Putamen (tissue), 1 donor: ENCODE measurements at regions not wholly inside any gene's neighbourhood (a gene's known extent, or its start where the extent isn't known, plus 50 kb on each side); places are given as distances from the start of the nearest gene placed in this dataset.

ENCODE experiments used
- DNase-seq: peaks from one replicate; pipeline ENCODE4 v3.0.0-alpha.2; 2016; ENCODE audit warnings: low spot score

DNA sequence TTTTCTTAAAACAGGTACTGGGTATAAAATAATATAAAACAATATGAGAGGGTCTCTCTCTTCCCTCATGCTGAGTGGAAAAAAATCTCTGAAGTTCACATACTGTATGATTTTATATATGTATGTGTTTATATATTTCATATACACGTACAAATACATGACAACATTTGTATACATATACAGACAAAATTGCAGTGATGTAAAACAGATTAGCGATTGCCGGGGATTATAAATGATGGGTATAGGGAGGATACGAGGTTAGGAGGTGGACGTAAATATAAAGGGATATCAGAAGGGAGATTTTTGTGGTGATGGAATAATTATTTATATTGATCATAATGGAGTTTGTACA, 194.8 kb upstream of the PRSS16 start:
- DNase-seq = no peak

DNA sequence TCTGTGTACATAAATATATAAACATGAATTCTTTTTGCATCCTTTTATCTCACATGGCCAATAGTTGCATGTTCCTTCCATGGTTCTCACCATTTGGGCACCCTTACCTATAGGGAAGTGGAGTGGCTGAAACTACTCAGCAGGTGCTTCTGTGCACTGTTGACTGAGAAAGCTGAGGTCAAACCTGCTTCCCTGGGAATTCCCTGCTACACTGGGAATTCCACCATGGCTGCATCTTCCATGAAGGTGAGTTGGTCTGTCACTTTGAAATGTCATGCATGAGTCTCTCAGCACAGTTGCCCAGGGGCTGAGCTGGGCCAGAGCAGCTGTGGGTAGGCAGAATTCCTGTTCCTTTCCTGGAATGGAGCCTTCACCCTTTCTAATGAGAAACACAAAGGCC, 193.8 kb upstream of the PRSS16 start:
- DNase-seq = no peak

DNA sequence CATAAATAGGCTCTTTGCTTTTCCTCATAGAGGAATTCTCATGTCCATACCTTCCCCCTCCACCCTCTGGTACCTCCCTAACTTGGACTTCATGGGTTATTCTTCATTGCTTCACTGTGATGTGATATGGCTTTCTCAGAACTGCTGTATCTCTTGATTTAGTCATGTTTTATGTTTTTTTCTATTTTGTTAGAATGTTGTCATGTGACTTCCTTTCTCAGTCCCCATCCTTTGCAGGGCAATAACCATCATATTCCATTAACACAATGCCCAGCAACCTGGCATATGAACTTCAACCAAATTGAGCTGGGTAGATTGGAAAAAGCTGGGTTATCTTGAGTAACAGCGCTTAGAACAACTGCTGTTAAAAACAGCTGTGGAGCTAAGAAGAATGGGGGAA, 190.9 kb upstream of the PRSS16 start:
- DNase-seq = no peak

DNA sequence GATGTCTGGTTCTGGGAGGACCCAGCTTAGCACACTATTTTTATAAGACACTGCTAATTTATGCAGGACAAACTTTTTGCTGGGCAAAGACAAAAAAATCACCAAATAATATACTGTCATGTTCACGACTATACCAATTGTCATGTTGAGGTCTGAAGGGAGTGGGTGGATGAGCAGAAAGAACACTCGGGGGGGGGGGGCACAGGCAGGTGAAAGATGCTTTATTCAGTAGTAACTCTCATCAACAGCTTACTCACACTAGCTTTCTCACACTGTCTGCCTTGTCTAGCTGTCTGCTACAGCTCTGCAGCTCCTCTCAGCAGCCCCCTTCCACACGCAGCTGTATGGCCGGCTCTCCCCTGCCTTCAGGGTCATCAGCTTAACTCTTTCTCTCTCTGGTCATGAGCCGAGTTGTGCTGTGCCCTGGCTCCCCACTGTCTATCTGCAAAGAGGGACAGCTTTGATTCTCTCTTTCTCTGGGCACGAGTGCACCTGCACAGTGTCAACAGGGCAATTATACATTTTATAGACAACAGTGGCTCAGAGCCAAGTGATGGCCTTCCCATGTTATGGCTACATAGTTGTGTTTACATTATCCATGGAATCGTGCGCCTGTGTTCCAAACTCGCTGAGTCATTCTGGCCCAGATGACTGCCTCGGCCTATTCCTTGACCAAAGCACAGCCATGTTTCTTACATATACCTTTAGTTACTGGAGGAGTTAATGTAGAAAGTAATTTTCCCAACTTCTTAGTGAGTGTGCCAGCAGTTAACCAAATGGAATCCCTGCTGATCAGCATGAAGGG, 187.7 kb upstream of the PRSS16 start:
- DNase-seq = no peak

GRCh38 chr6:27061235-27061993, 186.1 kb upstream of the PRSS16 start:
- no peak for DNase-seq

DNA sequence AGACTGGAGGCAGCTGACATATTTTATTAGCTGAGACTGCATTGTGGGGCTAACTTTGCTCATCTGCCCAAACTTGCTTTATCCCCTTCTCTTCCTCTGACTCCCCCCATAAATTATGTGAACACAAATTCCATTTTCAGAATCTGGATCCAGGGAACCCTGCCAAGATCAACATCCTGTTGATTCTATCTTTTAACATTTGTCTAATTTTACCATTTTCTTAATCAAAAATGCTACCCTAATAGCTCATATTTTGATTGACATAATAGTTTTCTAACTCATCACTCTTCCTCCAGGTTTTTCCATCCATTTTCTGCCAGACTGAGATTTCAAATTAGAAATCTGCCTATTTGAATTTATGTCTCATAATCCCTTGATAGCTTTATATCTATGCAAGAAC, 184.7 kb upstream of the PRSS16 start:
- no peak for DNase-seq

DNA sequence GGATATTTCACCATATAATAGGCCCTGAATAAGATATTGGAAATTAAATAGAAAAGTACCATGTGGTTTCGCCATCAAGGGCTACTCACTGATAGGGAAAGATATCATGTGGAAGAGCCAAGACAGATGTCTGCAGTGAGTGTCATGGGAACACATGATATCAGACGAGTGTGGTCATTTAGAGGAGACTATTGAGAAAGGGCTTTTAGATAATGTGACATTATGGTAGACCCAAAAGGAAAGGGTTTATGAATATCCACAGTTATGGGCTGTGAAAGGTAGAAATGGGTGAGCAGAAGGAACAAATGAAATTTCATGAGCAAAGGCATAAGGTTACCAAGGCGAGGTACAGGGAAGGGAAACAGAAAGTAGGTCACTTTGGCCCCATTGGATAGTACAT, 182.3 kb upstream of the PRSS16 start:
- DNase-seq = no peak

DNA sequence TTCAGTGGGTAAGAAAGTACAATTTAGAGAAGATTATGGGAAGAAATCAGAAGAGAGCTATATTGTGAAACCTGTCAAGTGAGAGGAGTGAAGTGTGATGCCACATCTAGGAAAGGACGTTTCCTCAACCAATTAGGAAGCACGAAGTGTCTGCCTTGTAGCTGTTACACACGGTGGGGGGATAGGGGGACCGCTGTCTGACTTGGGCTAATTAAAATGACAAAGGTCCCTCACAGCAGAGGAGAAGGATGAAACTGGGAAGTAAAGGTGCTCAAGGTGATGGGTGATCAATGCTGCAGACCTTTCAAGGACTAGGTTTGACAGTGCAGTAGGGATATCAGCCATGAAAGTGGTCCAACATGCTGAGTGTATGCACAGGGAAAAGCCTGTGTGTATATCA, 181.1 kb upstream of the PRSS16 start:
- DNase-seq = no peak

GRCh38 chr6:27066802-27067201, 180.7 kb upstream of the PRSS16 start:
- DNase-seq = no peak

DNA sequence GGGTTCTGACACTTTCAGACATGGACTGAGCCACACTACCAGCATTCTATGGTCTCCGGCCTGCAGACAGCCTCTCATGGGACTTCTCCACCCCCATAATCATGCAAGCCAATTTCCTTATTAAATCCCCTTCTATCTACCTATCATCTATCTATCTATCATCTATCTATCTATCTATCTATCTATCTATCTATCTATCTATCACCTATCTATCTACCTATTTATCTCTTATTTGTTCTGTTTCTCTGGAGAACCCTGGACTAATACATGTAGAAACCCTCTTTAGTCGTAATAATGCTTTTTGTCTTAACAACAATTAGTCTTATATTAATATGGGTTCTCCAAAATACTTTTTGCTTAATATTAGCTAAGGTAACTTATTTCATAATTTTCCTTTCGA, 174.1 kb upstream of the PRSS16 start:
- DNase-seq = no peak

GRCh38 chr6:27076116-27076515, 171.4 kb upstream of the PRSS16 start:
- DNase-seq = no peak

DNA sequence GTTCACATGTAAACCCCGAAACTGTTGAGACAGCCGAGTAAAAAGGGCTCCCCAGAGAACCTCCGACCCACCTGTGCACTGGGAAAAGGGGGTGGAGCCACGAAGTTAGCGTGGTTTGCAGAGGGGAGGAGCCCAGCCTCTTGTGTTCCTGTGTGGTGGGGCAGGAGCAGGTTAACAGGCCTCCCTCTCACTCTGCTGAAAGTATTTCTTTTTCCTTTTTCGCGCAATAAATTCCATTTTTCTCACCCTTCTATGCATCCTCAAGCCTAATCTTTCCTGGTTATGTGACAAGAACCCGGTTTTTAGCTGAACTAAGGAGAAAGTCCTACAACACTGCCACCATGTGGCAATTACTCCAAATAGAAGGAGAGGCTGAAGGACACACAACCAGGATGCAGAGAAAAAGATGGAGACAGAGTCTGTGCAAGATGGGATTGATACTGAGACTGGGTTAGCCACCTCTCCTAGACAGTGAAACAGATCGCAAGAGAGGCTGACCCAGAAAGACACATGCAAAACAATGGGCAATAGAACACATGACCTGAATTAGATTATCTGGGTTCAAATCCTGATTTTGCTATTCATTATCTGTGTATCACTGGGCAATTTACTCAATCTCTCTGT, 168.7 kb upstream of the PRSS16 start:
- DNase-seq = peak; percentile 74

DNA sequence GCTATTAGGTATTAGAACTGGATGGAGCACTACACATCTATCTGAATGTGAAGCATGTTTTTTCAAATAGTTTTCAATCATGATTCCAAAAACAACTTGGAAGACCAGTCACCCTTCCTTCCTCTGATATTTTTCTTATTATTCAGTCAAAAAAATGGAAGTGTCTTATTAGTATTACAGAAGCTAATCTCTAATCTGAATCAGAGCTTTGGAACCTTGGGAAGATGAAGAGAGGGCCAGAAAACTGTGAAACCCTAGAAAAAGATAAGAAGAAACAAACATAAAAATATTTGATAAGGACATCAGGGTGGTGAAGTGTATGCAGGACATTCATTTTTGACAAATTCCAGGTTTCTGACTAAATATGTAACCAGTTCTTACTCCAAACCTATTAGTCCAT, 166.3 kb upstream of the PRSS16 start:
- no peak for DNase-seq

DNA sequence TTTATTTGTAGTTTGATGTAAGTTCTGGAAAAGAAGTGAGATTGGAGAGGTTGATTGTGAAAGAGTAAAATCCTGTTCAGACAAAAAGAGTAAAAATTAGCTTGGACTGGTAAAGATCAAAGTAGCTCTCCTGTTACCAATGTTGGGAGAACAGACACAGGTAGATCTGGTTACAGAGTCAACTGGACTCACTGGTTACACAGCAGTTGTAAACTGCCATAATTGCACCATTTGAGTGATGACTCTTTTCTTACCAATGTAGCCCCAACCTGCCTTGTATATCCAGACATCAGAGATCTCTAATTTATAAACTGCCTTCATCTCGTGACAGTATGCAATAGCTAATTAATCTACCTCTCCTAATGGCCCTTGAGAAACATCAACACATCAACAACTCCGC, 165.6 kb upstream of the PRSS16 start:
- no peak for DNase-seq

- DNase-seq = no peak
Observed at GRCh38 chr6:27088068-27088467, 159.4 kb upstream of the PRSS16 start.

- DNase-seq = peak; percentile 6
Observed at GRCh38 chr6:27091661-27092315, 155.7 kb upstream of the PRSS16 start.

DNA sequence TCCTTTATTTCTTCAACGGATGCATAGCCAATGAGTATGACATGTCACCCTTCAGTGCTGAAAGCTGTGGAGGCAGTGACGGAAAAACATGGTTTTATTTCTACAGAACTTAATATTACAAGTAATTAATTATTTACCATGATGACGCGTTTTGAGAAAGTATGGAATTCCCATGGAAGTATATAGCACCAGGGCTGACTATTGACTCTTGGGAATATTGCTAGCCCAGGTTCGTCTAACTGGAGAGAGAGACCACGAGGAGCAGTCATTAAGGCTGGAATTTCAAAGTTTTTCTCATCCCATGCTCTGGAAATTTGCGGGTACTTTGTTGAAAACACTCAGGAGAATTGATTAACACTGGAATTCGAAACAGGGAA, 155.2 kb upstream of the PRSS16 start:
- DNase-seq = no peak

DNA sequence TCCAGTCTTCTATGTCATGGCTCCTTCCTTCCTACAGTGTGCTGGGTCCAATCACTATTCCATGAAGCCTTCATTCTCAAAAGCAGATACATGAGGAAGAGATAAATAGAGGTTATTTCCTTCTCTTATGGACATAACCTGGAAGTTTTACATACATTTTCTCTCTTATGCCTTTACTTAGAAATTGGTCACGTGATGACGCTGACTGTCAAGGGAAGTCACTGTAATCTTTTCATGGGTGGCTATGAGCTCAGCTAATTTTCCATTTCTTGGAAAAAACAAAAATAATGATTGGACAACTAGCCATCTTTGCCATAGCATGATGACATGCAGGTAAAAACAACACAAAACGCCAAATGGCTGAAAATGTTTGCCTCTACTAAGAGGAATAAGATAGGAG, 151.6 kb upstream of the PRSS16 start:
- DNase-seq = no peak

- no peak for DNase-seq
Observed at GRCh38 chr6:27096834-27097511, 150.5 kb upstream of the PRSS16 start.

DNA sequence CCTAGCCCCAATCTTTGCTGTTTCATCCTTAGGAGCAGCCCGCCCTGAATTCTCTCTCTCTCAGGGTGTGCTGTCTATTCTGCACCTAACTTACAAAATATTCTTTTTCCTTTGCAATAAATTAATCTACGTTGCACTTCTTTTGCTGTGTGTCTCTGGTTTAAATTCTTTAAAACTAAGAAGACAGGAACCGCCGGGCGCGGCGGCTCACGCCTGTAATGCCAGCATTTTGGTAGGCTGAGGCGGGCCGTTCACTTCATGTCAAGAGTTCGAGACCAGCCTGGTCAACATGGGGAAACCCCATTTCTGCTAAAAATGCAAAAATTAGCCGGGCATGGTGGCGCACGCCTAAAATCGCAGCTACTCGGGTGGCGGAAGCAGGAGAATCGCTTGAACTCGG, 148.5 kb upstream of the PRSS16 start:
- DNase-seq = no peak

DNA sequence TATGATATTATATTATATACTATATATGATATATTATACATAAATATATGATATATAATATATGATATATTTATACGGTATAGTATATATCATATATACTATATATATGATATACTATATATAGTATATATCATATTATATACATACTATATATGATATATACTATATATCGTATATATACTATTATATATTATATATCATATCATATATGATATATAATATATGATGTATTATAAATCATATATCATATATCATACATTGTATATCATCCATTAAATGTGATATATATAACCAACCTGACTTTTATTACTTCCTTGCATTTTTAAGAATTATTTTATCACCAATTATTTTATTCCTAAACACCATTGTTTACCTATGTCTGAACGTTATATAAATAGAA, 146.6 kb upstream of the PRSS16 start:
- DNase-seq = no peak

- DNase-seq = no peak
Observed at GRCh38 chr6:27101824-27102223, 145.7 kb upstream of the PRSS16 start.
